Kidney epithelial cell (primary cell): ENCODE measurements at regions not wholly inside any gene's neighbourhood (a gene's known extent, or its start where the extent isn't known, plus 50 kb on each side); places are given as distances from the start of the nearest gene placed in this dataset.
A peak's percentile ranks its signal among the peaks of the same experiment; 100 is the strongest.

Experiments
- DNase-seq: peaks from one replicate; pipeline ENCODE4 v3.0.0-alpha.2; 2010; ENCODE audit warnings: low read depth
- H3K27me3 ChIP-seq: 2 replicates; pipeline ENCODE4 v1.6.0; 2011; ENCODE audit warnings: low read length; ENCODE audit not compliant: control insufficient read depth, insufficient read depth
- H3K36me3 ChIP-seq: 2 replicates; pipeline ENCODE4 v1.5.1; 2011; ENCODE audit warnings: low read length; ENCODE audit not compliant: control insufficient read depth, insufficient read depth
- H3K4me3 ChIP-seq: 2 replicates; pipeline ENCODE4 v1.5.1; 2011; ENCODE audit warnings: low read depth, mild to moderate bottlenecking, control low read depth, low read length
- TF ChIP-seq, protein P1 (sequence below): IDR thresholded peaks from 2 replicates; pipeline ENCODE4 v1.5.1; 2011; ENCODE audit warnings: mild to moderate bottlenecking, moderate library complexity, low read length, control low read depth, inconsistent platforms; ENCODE audit not compliant: insufficient read depth, poor library complexity, severe bottlenecking

DNA sequence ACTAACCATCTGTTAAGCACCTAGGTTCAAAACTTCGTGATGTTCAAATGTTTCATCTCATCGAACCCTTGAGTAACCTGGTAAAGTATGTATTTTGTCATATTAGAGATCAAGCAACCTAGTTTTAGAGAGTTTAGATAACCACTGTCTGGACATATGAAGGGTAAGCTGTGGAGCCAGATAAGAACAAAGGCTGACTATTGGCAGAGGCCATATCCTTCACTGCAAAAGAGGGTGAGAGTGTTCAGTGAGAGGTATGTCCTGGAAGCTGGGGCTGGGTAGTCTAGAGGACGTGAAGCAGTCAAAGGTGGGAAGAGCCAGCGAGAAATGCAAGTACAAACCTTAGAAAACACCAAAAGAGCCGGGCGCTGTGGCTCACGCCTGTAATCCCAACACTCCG is 573.1 kb upstream of the KLF4 start:
- Histone ChIP-seq H3K27me3 (no peaks in the 10 kb centered on the region), H3K4me3 (no peak overlapping the region), H3K36me3 (no peaks in the 10 kb centered on the region)
- no peak for DNase-seq
- TF ChIP-seq, protein P1, sequence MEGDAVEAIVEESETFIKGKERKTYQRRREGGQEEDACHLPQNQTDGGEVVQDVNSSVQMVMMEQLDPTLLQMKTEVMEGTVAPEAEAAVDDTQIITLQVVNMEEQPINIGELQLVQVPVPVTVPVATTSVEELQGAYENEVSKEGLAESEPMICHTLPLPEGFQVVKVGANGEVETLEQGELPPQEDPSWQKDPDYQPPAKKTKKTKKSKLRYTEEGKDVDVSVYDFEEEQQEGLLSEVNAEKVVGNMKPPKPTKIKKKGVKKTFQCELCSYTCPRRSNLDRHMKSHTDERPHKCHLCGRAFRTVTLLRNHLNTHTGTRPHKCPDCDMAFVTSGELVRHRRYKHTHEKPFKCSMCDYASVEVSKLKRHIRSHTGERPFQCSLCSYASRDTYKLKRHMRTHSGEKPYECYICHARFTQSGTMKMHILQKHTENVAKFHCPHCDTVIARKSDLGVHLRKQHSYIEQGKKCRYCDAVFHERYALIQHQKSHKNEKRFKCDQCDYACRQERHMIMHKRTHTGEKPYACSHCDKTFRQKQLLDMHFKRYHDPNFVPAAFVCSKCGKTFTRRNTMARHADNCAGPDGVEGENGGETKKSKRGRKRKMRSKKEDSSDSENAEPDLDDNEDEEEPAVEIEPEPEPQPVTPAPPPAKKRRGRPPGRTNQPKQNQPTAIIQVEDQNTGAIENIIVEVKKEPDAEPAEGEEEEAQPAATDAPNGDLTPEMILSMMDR: no peak

DNA sequence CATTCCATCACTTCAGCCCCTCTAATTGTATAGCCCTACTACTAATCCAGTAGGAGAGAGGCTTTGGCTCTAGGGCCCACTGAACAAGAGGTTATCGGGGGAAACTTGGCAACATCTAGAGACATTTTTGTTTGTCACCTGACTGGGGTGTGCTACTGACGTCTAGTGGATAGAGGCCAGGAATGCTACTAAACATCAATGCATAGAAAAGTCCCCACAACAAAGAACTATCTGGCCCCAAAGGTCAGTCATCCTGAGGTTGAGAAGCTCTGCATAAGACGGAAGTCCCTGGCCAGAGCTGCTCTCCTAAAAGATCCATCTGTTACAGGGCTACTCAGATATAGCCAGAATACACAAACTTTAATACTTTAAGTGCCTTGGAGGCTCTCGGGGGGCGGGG is 570.6 kb upstream of the KLF4 start:
- H3K4me3 ChIP-seq: no peak overlapping the region
- no peaks in the 10 kb centered on the region for H3K27me3 ChIP-seq
- no peaks in the 10 kb centered on the region for H3K36me3 ChIP-seq
- TF ChIP-seq, protein P1: no peak
- no peak for DNase-seq

DNA sequence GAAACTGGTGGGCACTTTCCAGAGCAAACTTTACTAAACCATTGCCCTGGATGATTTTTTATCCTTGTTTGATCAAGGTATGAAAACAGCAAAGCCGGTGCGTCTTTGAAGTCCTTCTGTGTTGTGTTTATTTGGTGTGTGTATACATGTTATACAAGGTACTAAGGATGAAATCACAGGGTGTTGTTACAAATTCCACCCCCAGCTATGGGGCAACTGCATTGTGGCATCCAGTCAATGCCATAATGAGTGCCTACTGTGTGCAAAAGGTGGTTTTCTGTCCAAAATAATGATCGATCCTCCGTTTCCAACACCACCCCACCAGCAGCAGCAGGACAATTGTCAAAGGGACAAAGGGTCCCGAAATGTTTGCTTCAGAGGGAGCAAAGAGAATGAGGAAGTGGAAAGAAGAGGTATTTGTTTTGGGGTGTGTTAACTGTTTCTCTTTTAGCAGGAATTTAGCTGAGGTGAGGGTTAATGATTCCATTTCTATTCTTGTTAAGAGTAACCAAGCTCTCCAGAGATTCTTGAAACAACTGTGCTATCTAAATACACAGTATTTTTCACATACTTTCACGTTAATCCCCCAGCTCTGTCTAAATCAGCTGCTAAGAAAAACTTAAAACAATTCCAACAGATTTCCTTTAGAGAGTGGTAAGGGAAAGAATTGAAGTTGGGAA is 568.7 kb upstream of the KLF4 start:
- H3K4me3 ChIP-seq: no peak overlapping the region
- DNase-seq: no peak
- TF ChIP-seq, protein P1: no peak
- H3K36me3 ChIP-seq: no peaks in the 10 kb centered on the region
- no peaks in the 10 kb centered on the region for H3K27me3 ChIP-seq

DNA sequence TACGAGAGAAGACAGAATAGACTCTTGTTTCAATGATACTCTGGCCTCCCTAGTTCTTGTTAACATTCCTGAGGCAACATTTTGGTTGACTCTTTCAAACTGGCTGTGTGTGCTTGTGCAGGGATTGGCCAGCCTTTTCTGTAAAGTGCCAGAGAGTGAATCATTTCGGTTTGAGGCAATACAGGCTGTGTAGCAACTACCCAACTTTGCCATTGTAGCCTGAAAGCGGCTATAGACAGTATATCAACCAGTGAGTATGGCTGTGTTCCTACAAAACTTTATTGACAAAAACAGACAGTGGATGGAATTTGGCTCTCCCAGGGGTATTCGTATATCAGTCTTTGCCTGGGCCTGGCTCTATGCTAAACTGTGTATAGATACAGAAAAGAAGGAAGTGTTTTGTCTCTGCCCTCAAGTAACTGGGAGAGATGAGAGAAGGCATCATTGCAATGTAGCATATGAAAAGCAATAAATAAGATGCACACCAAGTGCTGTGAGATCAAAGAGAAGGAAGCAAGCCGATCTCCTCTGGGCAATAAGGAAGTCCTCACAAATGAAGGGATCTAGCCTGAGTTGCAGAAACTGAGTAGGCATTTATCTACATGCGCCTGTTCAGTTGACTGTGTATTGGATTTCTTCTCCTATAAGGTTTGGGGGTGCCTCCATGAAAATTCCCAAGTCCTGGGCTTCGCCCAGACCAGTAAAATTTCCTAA is 568.0 kb upstream of the KLF4 start:
- Histone ChIP-seq H3K36me3 (no peaks in the 10 kb centered on the region), H3K27me3 (no peaks in the 10 kb centered on the region), H3K4me3 (no peak overlapping the region)
- DNase-seq: peak; percentile 63
- TF ChIP-seq, protein P1: no peak

DNA sequence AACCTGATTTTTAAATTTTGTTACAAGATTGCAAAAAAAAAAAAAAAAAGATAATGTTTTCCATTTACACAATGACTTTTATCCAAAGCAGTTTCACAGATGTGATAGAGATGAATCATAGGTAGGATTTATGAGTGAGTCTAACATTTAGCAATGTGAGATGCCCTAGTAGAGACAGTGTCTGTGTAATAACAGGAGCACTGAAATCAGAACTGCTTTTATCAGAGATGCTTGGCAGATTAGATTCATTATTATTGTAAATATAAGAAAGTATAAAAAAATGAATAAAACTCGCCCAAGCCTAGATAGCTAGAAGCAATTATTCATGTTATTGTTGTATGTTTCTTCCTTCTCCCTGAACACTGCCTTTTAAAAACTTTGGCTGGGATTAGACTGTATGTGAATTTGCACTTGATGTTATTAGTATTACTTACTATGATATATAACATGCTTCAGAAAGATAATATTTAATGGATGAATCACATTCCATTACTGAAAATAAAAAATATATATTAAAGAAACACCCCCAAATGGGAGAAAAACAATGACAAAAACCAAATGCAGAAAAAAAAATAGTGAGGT is 567.3 kb upstream of the KLF4 start:
- no peaks in the 10 kb centered on the region for H3K27me3 ChIP-seq
- no peaks in the 10 kb centered on the region for H3K36me3 ChIP-seq
- TF ChIP-seq, protein P1: no peak
- no peak overlapping the region for H3K4me3 ChIP-seq
- DNase-seq: peak; percentile 49
